H1 (cell line): ENCODE measurements at regions not wholly inside any gene's neighbourhood (a gene's known extent, or its start where the extent isn't known, plus 50 kb on each side); places are given as distances from the start of the nearest gene placed in this dataset.

Source experiments
- CTCF ChIA-PET: fragments of 300-600 bp; sonication (Branson Sonifier 250); formaldehyde crosslinking; loops from one replicate; lab custom pipeline; 2021; ENCODE audit not compliant: partially characterized antibody; lab: Charles Lee
- POLR2A ChIA-PET: fragments of 300-600 bp; sonication (Branson Sonifier 250); formaldehyde crosslinking; loops from one replicate; lab custom pipeline; 2021; ENCODE audit warnings: inconsistent platforms; ENCODE audit not compliant: partially characterized antibody; lab: Charles Lee
- DNase-seq, 2 experiments: peaks; one replicate each; pipeline versions ENCODE4 v3.0.0 to v3.0.0-alpha.2; 2010 to 2022; ENCODE audit warnings: low spot score in 2 of 2, low read depth in 1 of 2, mixed read lengths in 1 of 2
- FAIRE-seq: peaks from 2 replicates; lab custom pipeline; 2011; peaks lifted over from hg19 to GRCh38; lab: Jason Lieb, UNC
- H2AFZ ChIP-seq: 2 replicates; pipeline ENCODE4 v1.8.1; 2012; ENCODE audit warnings: low read length, inconsistent platforms
- H2AK5ac ChIP-seq: 2 replicates; pipeline ENCODE4 v1.6.1; 2013; ENCODE audit warnings: low read depth, low read length
- H2BK120ac ChIP-seq: replicated peaks from 2 replicates; pipeline ENCODE3; 2013; ENCODE audit warnings: low read depth, low read length, inconsistent platforms
- H2BK12ac ChIP-seq: 2 replicates; pipeline ENCODE4 v1.6.1; 2013; ENCODE audit warnings: low read depth, low read length
- H2BK15ac ChIP-seq: 2 replicates; pipeline ENCODE4 v1.6.1; 2013; ENCODE audit warnings: low read length
- H2BK20ac ChIP-seq: 2 replicates; pipeline ENCODE4 v1.6.1; 2013; ENCODE audit warnings: low read length
- H2BK5ac ChIP-seq: 2 replicates; pipeline ENCODE4 v1.6.1; 2013; ENCODE audit warnings: low read depth, low read length
- H3K14ac ChIP-seq: 2 replicates; pipeline ENCODE4 v1.6.1; 2013; ENCODE audit warnings: inconsistent platforms; ENCODE audit not compliant: insufficient read length
- H3K18ac ChIP-seq: 2 replicates; pipeline ENCODE4 v1.6.1; 2013; ENCODE audit warnings: low read length; ENCODE audit errors: extremely low read depth
- H3K23ac ChIP-seq: 2 replicates; pipeline ENCODE4 v1.6.1; 2013; ENCODE audit warnings: inconsistent platforms; ENCODE audit not compliant: insufficient read length
- H3K23me2 ChIP-seq: 2 replicates; pipeline ENCODE4 v1.6.1; 2013; ENCODE audit warnings: low read depth, low read length
- H3K27ac ChIP-seq: 2 replicates; pipeline ENCODE4 v1.6.1; 2011; ENCODE audit warnings: low read depth, low read length, inconsistent platforms
- H3K27me3 ChIP-seq, 4 experiments: replicated peaks in 1 of 4; 1 replicate in 1 of 4; 2 replicates in 3 of 4; pipeline versions ENCODE4 v1.6.1 to v1.8.1; 2011 to 2013; ENCODE audit warnings: low read length in 3 of 4, mild to moderate bottlenecking in 3 of 4, inconsistent platforms in 2 of 4, mixed read lengths in 2 of 4, moderate library complexity in 1 of 4; ENCODE audit not compliant: control insufficient read depth in 3 of 4, insufficient read depth in 3 of 4; ENCODE audit errors: extremely low read depth in 1 of 4
- H3K36me3 ChIP-seq, 4 experiments: 2 replicates each; pipeline versions ENCODE4 v1.6.1 to v1.8.1; 2011 to 2013; ENCODE audit warnings: mild to moderate bottlenecking in 4 of 4, low read length in 3 of 4, moderate library complexity in 2 of 4, control low read depth in 1 of 4, inconsistent platforms in 1 of 4; ENCODE audit not compliant: insufficient read depth in 4 of 4, control insufficient read depth in 2 of 4
- H3K4ac ChIP-seq: replicated peaks from 2 replicates; pipeline ENCODE3; 2013; ENCODE audit warnings: low read length, low read depth, mixed read lengths, inconsistent platforms; ENCODE audit not compliant: insufficient read length
- H3K4me1 ChIP-seq, 4 experiments: replicated peaks in 1 of 4; 1 replicate in 1 of 4; 2 replicates in 3 of 4; pipeline versions ENCODE4 v1.6.1 to v1.8.1; 2011 to 2013; ENCODE audit warnings: low read length in 3 of 4, inconsistent platforms in 2 of 4, mixed read lengths in 1 of 4; ENCODE audit not compliant: insufficient read depth in 4 of 4, control insufficient read depth in 3 of 4
- H3K4me2 ChIP-seq, 2 experiments: 2 replicates each; pipeline versions ENCODE4 v1.6.1 to v1.8.1; 2011 to 2013; ENCODE audit warnings: low read depth in 2 of 2, low read length in 2 of 2, control low read depth in 1 of 2, inconsistent platforms in 1 of 2, mild to moderate bottlenecking in 1 of 2; ENCODE audit not compliant: insufficient read depth in 1 of 2
- H3K4me3 ChIP-seq, 4 experiments: fragments of 200-600, 300-600 bp in 1 of 4; sonication (generic), shearing (Covaris generic), sonication (Bioruptor Twin) in 1 of 4; 2 replicates each; pipeline versions ENCODE4 v1.5.1 to v1.8.1; 2011 to 2016; ENCODE audit warnings: low read length in 4 of 4, low read depth in 3 of 4, control low read depth in 2 of 4, inconsistent platforms in 2 of 4, mild to moderate bottlenecking in 2 of 4, mixed read lengths in 1 of 4, moderate library complexity in 1 of 4; ENCODE audit not compliant: insufficient read depth in 2 of 4; ENCODE audit errors: extremely low read depth in 1 of 4
- H3K56ac ChIP-seq: replicated peaks from 2 replicates; pipeline ENCODE3; 2013; ENCODE audit warnings: low read depth, mild to moderate bottlenecking, mixed read lengths, low read length, inconsistent platforms; ENCODE audit not compliant: insufficient read length
- H3K79me1 ChIP-seq: 2 replicates; pipeline ENCODE4 v1.6.1; 2013; ENCODE audit warnings: low read depth, low read length, control low read depth
- H3K79me2 ChIP-seq, 2 experiments: 2 replicates each; pipeline versions ENCODE4 v1.6.1 to v1.8.1; 2012 to 2013; ENCODE audit warnings: low read length in 2 of 2, mild to moderate bottlenecking in 2 of 2, inconsistent platforms in 1 of 2; ENCODE audit not compliant: insufficient read depth in 2 of 2, control insufficient read depth in 1 of 2
- H3K9ac ChIP-seq, 4 experiments: replicated peaks in 1 of 4; 1 replicate in 1 of 4; 2 replicates in 3 of 4; pipeline versions ENCODE4 v1.6.1 to v1.8.1; 2011 to 2013; ENCODE audit warnings: low read depth in 3 of 4, low read length in 3 of 4, control low read depth in 2 of 4, mild to moderate bottlenecking in 2 of 4, moderate library complexity in 2 of 4, inconsistent platforms in 1 of 4; ENCODE audit errors: extremely low read depth in 1 of 4
- H3K9me3 ChIP-seq, 2 experiments: 2 replicates each; pipeline versions ENCODE4 v1.6.1 to v1.8.1; 2012 to 2013; ENCODE audit warnings: mild to moderate bottlenecking in 2 of 2, moderate library complexity in 2 of 2, control low read depth in 1 of 2, inconsistent platforms in 1 of 2, low read depth in 1 of 2, low read length in 1 of 2, mixed read lengths in 1 of 2; ENCODE audit not compliant: insufficient read depth in 2 of 2
- H4K20me1 ChIP-seq, 2 experiments: replicated peaks in 1 of 2; 2 replicates each; pipeline versions ENCODE3 to v1.8.1; 2011 to 2013; ENCODE audit warnings: inconsistent platforms in 2 of 2, low read length in 2 of 2, mild to moderate bottlenecking in 1 of 2; ENCODE audit not compliant: insufficient read depth in 2 of 2, control insufficient read depth in 1 of 2
- H4K5ac ChIP-seq: 2 replicates; pipeline ENCODE4 v1.6.1; 2013; ENCODE audit warnings: low read length, low read depth, mixed read lengths, inconsistent platforms; ENCODE audit not compliant: insufficient read length
- H4K8ac ChIP-seq: 2 replicates; pipeline ENCODE4 v1.8.0; 2013; ENCODE audit warnings: mild to moderate bottlenecking, moderate library complexity, low read length, inconsistent platforms; ENCODE audit not compliant: insufficient read depth; ENCODE audit errors: extremely low read depth
- H4K91ac ChIP-seq: replicated peaks from 2 replicates; pipeline ENCODE3; 2013; ENCODE audit warnings: low read length, mixed read lengths, inconsistent platforms; ENCODE audit not compliant: insufficient read length
- ASH2L ChIP-seq: fragments of 200-600, 300-600 bp; sonication (generic); IDR thresholded peaks from one replicate; pipeline ENCODE4 v1.7.1; 2017; ENCODE audit warnings: low read length
- ATF3 ChIP-seq: IDR thresholded peaks from 2 replicates; pipeline ENCODE4 v1.6.1; 2011; ENCODE audit warnings: low read depth, mild to moderate bottlenecking, low read length; ENCODE audit not compliant: insufficient read depth
- BRCA1 ChIP-seq: IDR thresholded peaks from 2 replicates; pipeline ENCODE4 v1.6.1; 2012; ENCODE audit warnings: low read depth, low read length, improper control_type of control experiment
- CBX8 ChIP-seq: fragments of 300-800, 300-1000 bp; sonication (generic); IDR thresholded peaks from 2 replicates; pipeline ENCODE4 v1.7.1; 2016; ENCODE audit warnings: low read depth, low read length, borderline replicate concordance
- CTBP2 ChIP-seq: IDR thresholded peaks from 2 replicates; pipeline ENCODE4 v1.7.0; 2011; ENCODE audit warnings: borderline replicate concordance, mild to moderate bottlenecking, moderate library complexity, mixed read lengths, low read length; ENCODE audit not compliant: insufficient read depth, insufficient read length
- EZH2 ChIP-seq: fragments of 200-600 bp; sonication (generic); IDR thresholded peaks from 2 replicates; pipeline ENCODE4 v1.7.1; 2012; ENCODE audit warnings: low read depth, mild to moderate bottlenecking, moderate library complexity, low read length, inconsistent platforms; ENCODE audit not compliant: severe bottlenecking
- JUN ChIP-seq: IDR thresholded peaks from 2 replicates; pipeline ENCODE4 v1.6.1; 2011; ENCODE audit warnings: low read depth, mild to moderate bottlenecking, improper control_type of control experiment, low read length
- PHF8 ChIP-seq: fragments of 200-600 bp; sonication (generic); conservative IDR thresholded peaks from 2 replicates; pipeline ENCODE4 v1.7.1; 2012; ENCODE audit warnings: low read depth, mild to moderate bottlenecking, inconsistent platforms, low read length, moderate library complexity
- POLR2A ChIP-seq, 2 experiments: IDR thresholded peaks; 1 replicate in 1 of 2; 2 replicates in 1 of 2; pipeline ENCODE4 v1.6.1; 2011; ENCODE audit warnings: low read depth in 2 of 2, low read length in 2 of 2, mild to moderate bottlenecking in 2 of 2; ENCODE audit errors: control extremely low read depth in 1 of 2
- POU5F1 ChIP-seq: IDR thresholded peaks from 2 replicates; pipeline ENCODE4 v1.6.1; 2011; ENCODE audit warnings: low read depth, mild to moderate bottlenecking, low read length, moderate library complexity
- RBBP5 ChIP-seq: IDR thresholded peaks from 2 replicates; pipeline ENCODE4 v1.7.1; 2012; ENCODE audit warnings: low read depth, mild to moderate bottlenecking, inconsistent platforms, low read length, moderate library complexity, borderline replicate concordance
- SIRT6 ChIP-seq: IDR thresholded peaks from one replicate; pipeline ENCODE4 v1.7.1; 2012; ENCODE audit warnings: low read length, inconsistent platforms
- WGBS, 2 experiments: shearing (Covaris generic) in 1 of 2; methylation state at CpG; one replicate each; pipeline versions ENCODE4 v1.1.6 to v1.1.7; 2013 to 2015; ENCODE audit warnings: low lambda C conversion rate in 2 of 2, mixed read lengths in 2 of 2, inconsistent platforms in 1 of 2, low coverage in 1 of 2, missing lambda C conversion rate in 1 of 2; ENCODE audit not compliant: insufficient replicate concordance in 2 of 2, insufficient coverage in 1 of 2, insufficient read length in 1 of 2; ENCODE audit errors: extremely low coverage in 1 of 2, missing lambda C conversion rate in 1 of 2; 5-methylcytosine and 5-hydroxymethylcytosine counted together
- TF ChIP-seq, protein P1 (sequence below): IDR thresholded peaks from 2 replicates; pipeline ENCODE4 v1.6.1; 2011; ENCODE audit warnings: low read length, improper control_type of control experiment

DNA sequence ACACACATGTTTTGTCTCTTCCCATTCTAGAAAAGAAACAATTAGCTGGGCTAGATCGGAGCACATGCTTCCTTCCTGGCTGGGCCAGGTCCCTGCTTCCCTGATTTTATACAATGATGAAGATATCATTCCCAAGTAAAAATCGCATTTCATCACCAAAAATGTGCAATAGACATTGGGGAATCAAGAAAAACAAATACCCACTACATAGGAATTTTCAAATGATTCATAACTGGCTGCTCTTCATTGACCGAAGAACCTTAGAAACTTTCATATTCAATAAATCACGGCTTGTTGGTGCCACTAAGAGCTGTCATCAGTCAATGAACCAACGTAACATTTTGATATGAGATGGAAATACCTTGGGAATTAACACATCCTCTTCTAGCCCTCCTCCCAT, 373.6 kb upstream of the TRIB2 start:
- H3K79me1 ChIP-seq = no peaks in the 10 kb centered on the region
- no peak overlapping the region for H3K56ac ChIP-seq
- no peaks in the 10 kb centered on the region for H3K23me2 ChIP-seq
- H3K27me3 ChIP-seq = no peaks in the 10 kb centered on the region
- no peak overlapping the region for H3K14ac ChIP-seq
- no peaks in the 10 kb centered on the region for H3K4me1 ChIP-seq
- no peak overlapping the region for H3K23ac ChIP-seq
- H2BK12ac ChIP-seq = no peak overlapping the region
- H3K4ac ChIP-seq = no peak overlapping the region
- H3K9ac ChIP-seq = no peak overlapping the region
- H2AFZ ChIP-seq = no peak overlapping the region
- H2BK20ac ChIP-seq = no peak overlapping the region
- no peak overlapping the region for H2AK5ac ChIP-seq
- POLR2A ChIA-PET = no interaction called here
- H3K79me2 ChIP-seq = no peaks in the 10 kb centered on the region
- H3K9me3 ChIP-seq = no peaks in the 10 kb centered on the region
- no peak overlapping the region for H2BK5ac ChIP-seq
- 91% methylated on average over 5 of the region's 5 CpGs; no CpG with 5 or more reads in 1 of the 2 experiments for WGBS, 2 experiments
- H2BK120ac ChIP-seq = no peak overlapping the region
- H3K36me3 ChIP-seq = no peaks in the 10 kb centered on the region
- H3K18ac ChIP-seq = no peak overlapping the region
- H4K8ac ChIP-seq = no peak overlapping the region
- H3K4me2 ChIP-seq = no peak overlapping the region
- no peak for DNase-seq
- FAIRE-seq = no peak
- H4K20me1 ChIP-seq = no peaks in the 10 kb centered on the region
- H4K5ac ChIP-seq = no peak overlapping the region
- no peak overlapping the region for H2BK15ac ChIP-seq
- H4K91ac ChIP-seq = no peak overlapping the region
- no peak overlapping the region for H3K4me3 ChIP-seq
- CTCF ChIA-PET = no interaction called here
- H3K27ac ChIP-seq = no peak overlapping the region
- no peak for TF ChIP-seq EZH2
- TF ChIP-seq RBBP5 = no peak
- TF ChIP-seq POU5F1 = no peak
- TF ChIP-seq CBX8 = no peak
- no peak for TF ChIP-seq POLR2A (IDR thresholded peaks at IDR 0.05; ENCODE audit: control extremely low read depth in 1 of 2, low read depth in 2 of 2, low read length in 2 of 2)
- TF ChIP-seq, protein P1, sequence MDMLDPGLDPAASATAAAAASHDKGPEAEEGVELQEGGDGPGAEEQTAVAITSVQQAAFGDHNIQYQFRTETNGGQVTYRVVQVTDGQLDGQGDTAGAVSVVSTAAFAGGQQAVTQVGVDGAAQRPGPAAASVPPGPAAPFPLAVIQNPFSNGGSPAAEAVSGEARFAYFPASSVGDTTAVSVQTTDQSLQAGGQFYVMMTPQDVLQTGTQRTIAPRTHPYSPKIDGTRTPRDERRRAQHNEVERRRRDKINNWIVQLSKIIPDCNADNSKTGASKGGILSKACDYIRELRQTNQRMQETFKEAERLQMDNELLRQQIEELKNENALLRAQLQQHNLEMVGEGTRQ = no peak
- no peak for TF ChIP-seq CTBP2
- TF ChIP-seq PHF8 = no peak
- TF ChIP-seq SIRT6 = no peak
- no peak for TF ChIP-seq ASH2L
- TF ChIP-seq BRCA1 = no peak
- no peak for TF ChIP-seq ATF3
- no peak for TF ChIP-seq JUN
